SH-SY5Y (cell line): ENCODE measurements at regions not wholly inside any gene's neighbourhood (a gene's known extent, or its start where the extent isn't known, plus 50 kb on each side); places are given as distances from the start of the nearest gene placed in this dataset.

Source experiments
- GATA2 ChIP-seq: IDR thresholded peaks from 2 replicates; pipeline ENCODE4 v1.6.1; 2011; ENCODE audit warnings: mild to moderate bottlenecking, low read depth, low read length
- GATA3 ChIP-seq: IDR thresholded peaks from 2 replicates; pipeline ENCODE4 v1.6.1; 2011; ENCODE audit warnings: low read depth, mild to moderate bottlenecking, low read length, moderate library complexity

GRCh38 chr12:103198499-103198898 is 241.0 kb downstream of the ASCL1 start:
- TF ChIP-seq GATA2 (no peak), GATA3 (no peak)
